ENCODE measurements at regions not wholly inside any gene's neighbourhood (a gene's known extent, or its start where the extent isn't known, plus 50 kb on each side); places are given as distances from the start of the nearest gene placed in this dataset.

DNA sequence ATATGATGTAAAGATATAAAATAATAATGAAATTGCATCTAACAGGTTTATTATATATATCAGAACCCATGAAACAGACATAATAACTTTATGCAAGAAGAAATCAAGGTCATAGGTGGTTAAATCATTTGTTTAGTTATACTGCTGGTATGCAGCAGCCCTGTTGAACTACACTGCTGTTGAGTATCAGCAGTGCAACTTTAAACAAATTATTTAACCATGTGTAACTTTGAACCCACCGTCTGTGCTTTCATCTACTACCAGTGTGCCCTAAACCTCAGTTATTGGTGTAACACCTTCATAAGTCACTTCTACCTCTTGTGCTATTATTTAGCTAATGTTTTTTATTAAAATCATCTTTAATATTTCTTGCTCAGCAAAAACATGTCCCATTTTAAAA, 262.3 kb upstream of the CRY1 start:
- TF ChIP-seq, protein P1, sequence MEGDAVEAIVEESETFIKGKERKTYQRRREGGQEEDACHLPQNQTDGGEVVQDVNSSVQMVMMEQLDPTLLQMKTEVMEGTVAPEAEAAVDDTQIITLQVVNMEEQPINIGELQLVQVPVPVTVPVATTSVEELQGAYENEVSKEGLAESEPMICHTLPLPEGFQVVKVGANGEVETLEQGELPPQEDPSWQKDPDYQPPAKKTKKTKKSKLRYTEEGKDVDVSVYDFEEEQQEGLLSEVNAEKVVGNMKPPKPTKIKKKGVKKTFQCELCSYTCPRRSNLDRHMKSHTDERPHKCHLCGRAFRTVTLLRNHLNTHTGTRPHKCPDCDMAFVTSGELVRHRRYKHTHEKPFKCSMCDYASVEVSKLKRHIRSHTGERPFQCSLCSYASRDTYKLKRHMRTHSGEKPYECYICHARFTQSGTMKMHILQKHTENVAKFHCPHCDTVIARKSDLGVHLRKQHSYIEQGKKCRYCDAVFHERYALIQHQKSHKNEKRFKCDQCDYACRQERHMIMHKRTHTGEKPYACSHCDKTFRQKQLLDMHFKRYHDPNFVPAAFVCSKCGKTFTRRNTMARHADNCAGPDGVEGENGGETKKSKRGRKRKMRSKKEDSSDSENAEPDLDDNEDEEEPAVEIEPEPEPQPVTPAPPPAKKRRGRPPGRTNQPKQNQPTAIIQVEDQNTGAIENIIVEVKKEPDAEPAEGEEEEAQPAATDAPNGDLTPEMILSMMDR (conservative IDR thresholded peaks at IDR 0.05; ENCODE audit: low read depth, low read length) = no peak
- TF ChIP-seq EZH2 (IDR thresholded peaks at IDR 0.05; ENCODE audit: low read length, unreplicated experiment) = no peak

Data from PC-3 (cell line).